Stimulated activated CD8-positive, alpha-beta memory T cell treated with anti-CD3 and anti-CD28 coated beads, Interleukin-15, amount 100 ng/mL, for 4 hours (primary cell): ENCODE measurements at regions not wholly inside any gene's neighbourhood (a gene's known extent, or its start where the extent isn't known, plus 50 kb on each side); places are given as distances from the start of the nearest gene placed in this dataset.
"Not testable (repeated sequence)": the region's sequence is repeated elsewhere in the genome, so short reads cannot be mapped to it uniquely, and the experiment has no call there.

Source experiments
- DNase-seq, 2 donors: peaks; one replicate each; pipeline ENCODE4 v3.0.0-alpha.2; 2020; ENCODE audit warnings: low read depth in 2 of 2

GRCh38 chr13:57909833-57910232 is 278.3 kb downstream of the PCDH17 start:
- not testable (repeated sequence) for DNase-seq

GRCh38 chr13:57918086-57918485 is 286.5 kb downstream of the PCDH17 start:
- no peak for DNase-seq

DNA sequence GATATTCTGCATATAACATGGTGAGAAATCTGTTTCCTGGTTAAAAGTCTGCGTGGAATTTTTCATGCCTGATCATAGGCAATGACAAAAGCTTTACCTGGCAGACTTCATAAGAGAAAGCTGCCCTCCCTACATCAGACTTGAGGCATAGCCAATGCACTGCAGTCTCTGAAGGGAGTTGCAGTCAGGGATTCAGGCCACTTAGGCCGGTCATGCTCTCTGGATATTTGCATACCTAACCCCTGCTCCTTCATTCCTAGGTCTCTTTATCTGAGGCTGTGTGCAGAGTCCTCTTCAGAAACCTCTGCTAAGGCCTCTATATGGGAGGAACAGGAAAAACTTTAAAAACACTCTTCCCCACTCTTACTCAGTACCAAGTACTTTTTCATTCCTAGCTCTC is 287.4 kb downstream of the PCDH17 start:
- no peak for DNase-seq

DNA sequence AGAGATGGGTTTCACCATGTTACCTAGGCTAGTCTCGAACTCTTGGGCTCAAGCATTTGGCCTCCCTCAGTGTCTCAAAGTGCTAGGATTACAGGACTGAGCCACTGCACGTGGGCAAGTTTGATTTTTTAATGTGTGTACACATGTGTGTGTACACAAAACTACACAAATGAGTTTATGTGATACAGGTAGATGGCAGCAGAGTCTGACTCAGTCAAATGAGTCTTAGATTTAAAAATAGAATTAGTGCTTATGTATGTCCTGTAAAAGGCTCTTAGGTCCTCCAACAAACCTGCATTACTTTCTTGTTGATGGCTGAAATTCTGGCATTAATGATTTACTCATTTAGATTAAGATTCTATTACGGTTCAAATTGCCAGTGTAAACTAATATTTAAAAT is 293.7 kb downstream of the PCDH17 start:
- no peak for DNase-seq

DNA sequence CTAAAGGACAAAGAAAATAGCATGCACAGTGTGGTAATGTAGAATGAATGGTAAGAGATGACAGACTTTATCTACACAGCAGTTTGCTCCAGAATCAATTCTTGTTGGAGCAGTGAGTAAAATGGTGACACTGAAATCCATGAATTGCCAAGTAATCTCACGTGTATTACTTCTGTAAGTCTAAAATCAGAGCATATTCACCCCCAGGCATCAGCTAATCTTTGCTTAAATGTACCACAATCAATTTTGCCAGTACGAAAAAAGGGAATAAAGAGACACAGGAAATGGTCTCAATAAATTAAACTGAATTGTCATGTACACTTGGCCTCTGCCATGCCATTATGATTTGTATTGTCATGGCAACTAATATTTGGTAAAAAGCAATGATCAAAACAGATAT is 294.2 kb downstream of the PCDH17 start:
- no peak for DNase-seq

DNA sequence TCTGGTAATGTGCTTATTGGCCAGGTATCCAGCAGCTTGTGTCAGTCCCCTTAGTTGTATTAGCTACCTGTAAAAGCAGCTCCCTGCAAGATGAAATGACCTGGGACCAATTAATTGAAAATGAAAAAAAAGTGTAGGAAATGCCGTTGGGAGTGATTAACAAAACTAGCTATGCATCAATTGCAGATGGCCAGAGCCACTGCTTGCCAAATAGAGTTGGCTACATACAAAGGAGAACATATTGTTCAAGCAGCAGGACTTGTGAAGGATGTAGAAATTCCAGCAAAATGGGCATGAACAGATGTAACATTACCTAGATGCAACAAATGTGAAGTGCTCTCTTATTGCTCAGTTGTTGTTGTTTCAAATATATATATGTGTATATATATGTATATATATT is 300.5 kb downstream of the PCDH17 start:
- no peak for DNase-seq

- no peak for DNase-seq
These were observed 302.1 kb downstream of the PCDH17 start for GRCh38 chr13:57933606-57934005.

DNA sequence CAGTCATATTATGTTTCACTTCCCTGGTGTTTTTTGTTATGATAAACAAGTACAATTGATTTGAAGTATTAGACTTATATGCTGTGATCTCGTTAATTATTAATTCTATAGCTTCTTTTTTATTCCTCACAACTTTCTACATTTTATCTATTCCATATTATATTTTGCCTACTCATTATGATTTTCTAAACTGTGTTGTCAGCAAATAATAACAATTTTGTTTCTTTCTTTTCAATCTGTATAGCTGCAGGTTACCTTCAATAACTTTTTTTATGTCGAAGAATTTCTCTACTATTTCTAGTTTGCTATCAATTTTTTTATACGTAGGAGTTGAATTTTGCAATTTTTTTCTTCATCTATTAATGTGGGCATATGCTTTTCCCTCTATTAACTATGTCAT is 304.4 kb downstream of the PCDH17 start:
- no peak for DNase-seq

GRCh38 chr13:57946361-57946760 is 314.8 kb downstream of the PCDH17 start:
- no peak for DNase-seq

DNA sequence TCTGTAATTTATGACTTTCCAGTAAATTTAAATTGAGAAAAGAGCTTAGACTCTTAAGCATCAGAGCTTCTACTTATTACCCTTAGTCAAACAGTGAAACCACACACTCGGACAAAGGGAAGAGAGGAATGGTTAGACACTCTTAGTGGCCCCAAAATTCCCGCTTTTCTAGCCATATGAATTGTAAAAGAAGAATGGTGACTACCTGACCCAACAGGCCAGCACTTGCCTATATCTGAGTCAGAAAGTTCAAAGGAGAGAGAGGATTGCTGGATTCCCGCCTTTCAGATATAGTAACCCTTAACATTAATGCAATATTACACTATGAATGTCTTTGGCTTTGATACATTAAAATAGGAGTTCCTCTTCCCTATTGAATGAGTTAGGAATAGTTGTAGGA is 317.3 kb downstream of the PCDH17 start:
- no peak for DNase-seq

DNA sequence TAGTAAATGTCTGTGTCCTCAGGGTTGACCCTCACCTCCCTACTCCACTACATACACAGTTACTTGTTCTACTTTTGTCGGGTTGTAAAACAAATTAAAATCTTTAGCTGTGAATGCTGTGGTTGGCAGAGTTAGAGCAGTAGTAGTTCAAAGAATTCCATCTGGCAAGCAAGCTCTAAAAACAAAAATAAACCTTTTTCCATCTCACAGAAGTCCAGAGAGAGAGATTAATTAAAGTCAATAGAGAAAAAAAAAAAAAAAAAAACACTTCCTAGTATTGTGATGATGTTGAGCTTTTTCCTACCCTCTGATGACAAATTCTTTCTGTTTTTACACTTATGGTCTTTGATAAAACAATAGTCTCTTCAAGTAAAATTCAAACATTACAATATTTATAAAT is 338.4 kb downstream of the PCDH17 start:
- DNase-seq: no peak

- DNase-seq: no peak
These were observed 338.9 kb downstream of the PCDH17 start for GRCh38 chr13:57970404-57970803.

DNA sequence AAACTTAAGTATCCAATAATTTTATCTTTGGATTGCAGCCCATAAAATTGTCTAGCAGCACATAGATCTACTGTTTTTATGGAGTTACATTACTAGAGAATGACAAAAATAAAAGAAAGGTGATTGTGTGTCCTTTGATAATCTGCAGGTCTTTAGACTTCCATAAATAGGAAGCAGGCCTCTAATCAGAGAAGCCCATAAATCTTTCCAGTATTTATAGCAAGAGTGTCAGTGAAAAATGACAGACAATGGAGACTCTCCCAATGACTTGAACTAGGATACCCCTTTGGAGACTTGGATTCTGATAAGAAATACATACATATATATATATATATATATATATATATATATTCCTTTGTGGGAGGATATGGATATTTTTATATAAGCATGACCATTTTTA is 351.2 kb downstream of the PCDH17 start:
- no peak for DNase-seq

GRCh38 chr13:57988276-57988675 is 356.7 kb downstream of the PCDH17 start:
- no peak for DNase-seq

DNA sequence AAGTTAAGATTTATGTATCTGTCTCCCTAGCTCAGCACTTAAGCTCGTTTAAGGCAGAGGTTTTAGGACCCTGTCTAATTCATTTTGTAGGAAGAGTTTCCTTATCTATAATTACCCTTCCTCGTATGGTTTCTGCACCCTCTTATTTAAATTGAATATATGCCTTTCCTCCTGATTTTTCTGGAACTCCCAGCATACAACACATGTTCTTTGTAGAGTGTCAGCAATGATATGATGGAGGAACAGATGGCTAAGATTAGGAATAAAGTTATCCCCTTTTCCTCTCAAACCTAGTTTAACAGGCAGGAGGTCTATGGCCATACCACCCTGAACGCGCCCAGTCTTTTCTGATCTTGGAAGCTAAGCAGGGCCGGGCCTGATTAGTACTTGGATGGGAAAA is 359.5 kb downstream of the PCDH17 start:
- DNase-seq: no peak

DNA sequence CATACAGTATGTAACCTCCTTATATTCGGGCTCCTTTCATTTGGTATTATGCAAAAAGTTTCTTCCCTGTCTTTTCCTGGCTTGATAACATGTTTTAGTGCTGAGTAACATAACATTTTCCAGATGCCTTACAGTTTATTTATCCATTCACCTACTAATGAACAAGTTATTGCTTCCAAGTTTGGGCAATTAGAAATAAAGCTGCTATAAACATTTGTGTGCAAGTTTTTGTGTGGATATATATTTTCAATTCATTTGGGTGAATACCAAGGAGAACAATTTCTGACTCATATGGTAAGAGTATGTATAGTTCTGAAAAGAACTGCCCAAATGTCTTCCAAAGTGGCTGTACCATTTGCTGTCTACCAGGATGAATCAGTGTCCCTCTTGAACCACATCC is 360.9 kb downstream of the PCDH17 start:
- DNase-seq: no peak

DNA sequence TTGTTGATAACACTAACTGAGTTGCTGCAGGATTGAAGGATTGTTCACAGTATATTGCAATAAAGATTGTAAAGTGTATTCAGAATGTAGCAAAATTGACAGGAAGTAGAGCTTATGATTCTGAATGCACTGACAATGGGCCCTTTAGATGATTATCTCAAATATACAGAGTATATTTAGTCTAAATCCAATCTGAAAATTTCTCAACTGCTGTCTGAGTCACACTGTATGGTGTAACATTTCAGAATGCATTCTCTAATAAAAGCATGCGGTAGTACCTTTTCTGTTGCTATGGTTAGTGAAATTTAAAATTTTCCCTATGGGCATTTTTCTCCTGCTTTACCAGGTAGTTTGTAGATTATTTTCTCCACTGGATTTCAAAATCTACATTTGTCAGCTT is 365.2 kb downstream of the PCDH17 start:
- DNase-seq: no peak

DNA sequence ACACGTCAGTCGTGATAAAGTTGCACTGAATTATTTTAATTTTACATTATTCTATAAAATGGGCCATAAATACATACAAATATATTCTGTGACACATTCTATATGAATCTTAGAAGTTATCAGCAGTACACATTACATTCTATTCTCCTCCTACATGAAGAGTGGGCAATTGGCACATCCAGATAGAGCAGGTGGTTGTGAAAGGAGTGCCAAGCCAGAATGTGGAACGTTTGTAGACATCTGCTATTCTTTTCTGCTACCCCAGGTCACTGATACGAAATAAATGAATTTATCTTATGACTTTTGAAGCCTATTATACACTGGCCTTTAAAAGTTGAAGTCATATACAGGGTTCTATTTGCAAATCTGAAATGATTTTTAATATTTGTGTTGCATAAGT is 373.2 kb downstream of the PCDH17 start:
- no peak for DNase-seq

DNA sequence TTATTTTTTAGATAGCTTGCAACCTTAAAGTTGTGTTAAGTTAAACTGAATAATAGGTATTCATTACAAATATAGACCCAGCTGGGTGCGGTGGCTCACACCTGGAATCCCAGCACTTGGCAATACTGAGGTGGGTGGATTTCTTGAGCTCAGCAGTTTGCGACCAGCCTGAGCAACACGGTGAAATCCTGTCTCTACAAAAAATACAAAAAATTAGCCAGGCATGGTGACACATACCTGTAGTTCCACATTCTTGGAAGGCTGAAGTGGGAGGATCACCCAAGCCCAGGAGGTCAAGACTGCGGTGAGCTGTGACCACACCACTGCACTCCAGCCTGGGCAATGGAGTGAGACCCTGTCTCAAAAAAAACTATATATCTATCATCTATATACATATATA is 386.5 kb downstream of the PCDH17 start:
- DNase-seq: no peak

GRCh38 chr13:58018865-58019264 is 387.3 kb downstream of the PCDH17 start:
- DNase-seq: no peak

GRCh38 chr13:58024103-58024502 is 392.6 kb downstream of the PCDH17 start:
- no peak for DNase-seq

DNA sequence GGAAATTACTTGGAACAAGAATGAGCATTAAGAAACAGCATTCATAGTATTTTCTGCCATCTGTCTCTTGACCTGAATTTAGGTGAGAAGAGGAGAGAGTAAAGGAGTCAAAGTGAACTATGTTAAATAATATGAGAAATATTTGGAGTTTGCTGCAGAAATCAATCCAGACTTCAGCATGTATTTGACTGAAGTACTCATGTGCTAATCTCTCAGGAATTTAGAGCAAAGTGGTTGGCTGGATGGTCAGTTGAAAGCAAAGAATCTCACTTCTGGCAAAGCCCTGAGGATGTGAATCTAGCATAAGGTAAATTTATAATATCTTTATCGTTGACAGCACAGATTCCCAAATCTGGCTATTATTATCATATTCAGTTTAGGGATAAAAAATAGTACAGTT is 394.3 kb downstream of the PCDH17 start:
- DNase-seq: no peak

DNA sequence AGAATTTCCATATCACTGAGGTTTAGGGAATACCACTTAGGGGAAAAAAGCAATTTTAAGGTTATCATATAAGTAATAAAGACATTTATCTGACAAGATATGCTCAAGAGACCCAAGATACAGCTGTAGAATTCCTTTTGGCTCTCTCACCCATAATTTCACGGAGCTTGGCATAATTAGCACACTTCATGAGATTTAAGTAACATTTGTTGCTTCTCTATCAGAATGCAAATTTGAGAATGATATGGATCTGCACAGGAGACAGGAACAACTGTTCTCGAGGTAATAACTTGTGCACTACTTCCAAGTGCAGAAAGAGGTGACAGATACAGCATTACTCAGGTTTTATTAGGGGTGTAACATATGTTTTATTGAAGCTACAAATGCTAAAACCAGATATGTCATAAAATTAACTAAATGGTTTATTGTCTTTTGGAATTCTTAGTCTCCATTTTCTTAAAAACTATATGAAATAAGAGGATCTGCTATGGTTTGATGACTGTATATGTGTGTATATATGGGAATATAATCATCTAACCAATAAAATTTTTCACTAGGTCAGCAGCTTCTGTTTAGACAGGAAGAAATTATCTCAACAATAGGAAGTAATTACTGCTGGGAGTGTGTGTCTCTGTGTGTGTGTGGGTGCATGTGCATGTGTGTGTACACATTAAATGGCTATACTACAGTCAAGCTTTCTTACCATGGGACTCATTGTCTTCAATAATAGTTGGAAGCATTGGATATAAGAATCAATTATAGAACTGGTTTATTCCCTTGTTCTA is 401.3 kb downstream of the PCDH17 start:
- no peak for DNase-seq

- DNase-seq: no peak
These were observed 412.4 kb downstream of the PCDH17 start for GRCh38 chr13:58043971-58044370.
